ENCODE measurements at regions not wholly inside any gene's neighbourhood (a gene's known extent, or its start where the extent isn't known, plus 50 kb on each side); places are given as distances from the start of the nearest gene placed in this dataset.

DNA sequence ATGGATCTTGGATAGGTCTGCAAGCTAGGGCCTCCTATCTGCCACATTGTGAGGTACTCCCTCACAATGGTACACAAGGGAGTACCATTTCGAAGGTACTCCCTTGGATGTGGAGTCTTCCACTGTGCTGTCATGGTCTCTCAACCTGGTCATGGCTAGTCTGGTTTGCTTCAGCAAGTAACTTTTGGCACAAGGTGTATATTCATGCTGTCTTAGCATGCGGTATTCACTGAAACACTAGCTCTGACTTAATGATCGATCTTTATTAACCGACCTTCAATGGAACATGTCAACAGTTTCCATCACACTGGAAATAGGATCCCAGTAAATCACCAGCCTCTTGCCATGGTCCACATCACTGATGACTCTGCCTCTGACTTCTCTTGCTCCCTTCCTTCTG, 77.5 kb upstream of the HS3ST1 start:
- DNase-seq = no peak
- TF ChIP-seq, protein P1, sequence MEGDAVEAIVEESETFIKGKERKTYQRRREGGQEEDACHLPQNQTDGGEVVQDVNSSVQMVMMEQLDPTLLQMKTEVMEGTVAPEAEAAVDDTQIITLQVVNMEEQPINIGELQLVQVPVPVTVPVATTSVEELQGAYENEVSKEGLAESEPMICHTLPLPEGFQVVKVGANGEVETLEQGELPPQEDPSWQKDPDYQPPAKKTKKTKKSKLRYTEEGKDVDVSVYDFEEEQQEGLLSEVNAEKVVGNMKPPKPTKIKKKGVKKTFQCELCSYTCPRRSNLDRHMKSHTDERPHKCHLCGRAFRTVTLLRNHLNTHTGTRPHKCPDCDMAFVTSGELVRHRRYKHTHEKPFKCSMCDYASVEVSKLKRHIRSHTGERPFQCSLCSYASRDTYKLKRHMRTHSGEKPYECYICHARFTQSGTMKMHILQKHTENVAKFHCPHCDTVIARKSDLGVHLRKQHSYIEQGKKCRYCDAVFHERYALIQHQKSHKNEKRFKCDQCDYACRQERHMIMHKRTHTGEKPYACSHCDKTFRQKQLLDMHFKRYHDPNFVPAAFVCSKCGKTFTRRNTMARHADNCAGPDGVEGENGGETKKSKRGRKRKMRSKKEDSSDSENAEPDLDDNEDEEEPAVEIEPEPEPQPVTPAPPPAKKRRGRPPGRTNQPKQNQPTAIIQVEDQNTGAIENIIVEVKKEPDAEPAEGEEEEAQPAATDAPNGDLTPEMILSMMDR (IDR thresholded peaks at IDR 0.05; ENCODE audit: low read depth, low read length, missing control alignments) = no peak
- Histone ChIP-seq H3K36me3 (replicated peaks) (no peaks in the 10 kb centered on the region), H3K4me3 (ENCODE audit: low read depth, low read length) (no peak overlapping the region), H3K27ac (no peak overlapping the region), H3K27me3 (replicated peaks) (no peaks in the 10 kb centered on the region)
- in situ Hi-C loops (cut with HindIII; ENCODE audit: low pct_ligation_motif_present, low sequenced_read_pairs) = no loop called here

DNA sequence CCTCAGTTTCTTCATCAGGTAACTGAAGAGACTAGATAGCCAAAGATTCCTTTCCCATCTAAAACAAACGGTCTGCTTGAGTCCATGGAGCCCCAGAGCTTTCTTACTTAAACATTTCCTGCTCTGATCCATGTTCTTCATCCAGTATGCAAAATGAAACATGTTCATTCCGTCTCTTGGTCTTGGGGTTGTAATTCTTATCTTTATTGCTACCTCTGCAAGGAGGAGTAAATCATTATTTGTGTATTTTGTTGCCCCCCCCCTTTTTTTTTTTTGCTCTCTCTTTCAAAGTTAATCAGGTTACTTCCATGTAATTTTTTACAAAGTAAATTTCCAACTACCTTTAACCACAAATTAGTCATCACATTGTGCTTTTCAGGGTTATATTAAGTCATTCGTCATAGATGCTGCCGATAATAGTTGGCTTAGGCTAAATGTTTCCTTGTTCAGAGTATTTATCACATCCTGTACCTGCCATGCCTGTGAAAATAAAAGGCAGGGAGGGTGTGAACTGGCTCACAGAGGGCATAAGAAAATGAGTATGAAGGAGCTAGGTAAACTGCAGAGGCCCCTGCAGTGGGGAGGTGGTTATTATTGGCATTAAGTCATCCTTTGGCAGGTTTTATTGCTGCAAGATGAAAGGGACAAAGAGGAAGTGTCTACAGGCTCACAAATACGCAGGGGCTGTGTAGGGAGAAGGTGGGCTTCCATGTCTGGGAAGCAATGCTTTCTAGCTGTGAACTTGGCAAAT, 76.7 kb upstream of the HS3ST1 start:
- no peak for DNase-seq
- in situ Hi-C loops (cut with HindIII; ENCODE audit: low pct_ligation_motif_present, low sequenced_read_pairs) = no loop called here
- TF ChIP-seq, protein P1 (IDR thresholded peaks at IDR 0.05; ENCODE audit: low read depth, low read length, missing control alignments) = no peak
- Histone ChIP-seq H3K36me3 (replicated peaks) (no peaks in the 10 kb centered on the region), H3K27ac (no peak overlapping the region), H3K4me3 (ENCODE audit: low read depth, low read length) (no peak overlapping the region), H3K27me3 (replicated peaks) (no peaks in the 10 kb centered on the region)

DNA sequence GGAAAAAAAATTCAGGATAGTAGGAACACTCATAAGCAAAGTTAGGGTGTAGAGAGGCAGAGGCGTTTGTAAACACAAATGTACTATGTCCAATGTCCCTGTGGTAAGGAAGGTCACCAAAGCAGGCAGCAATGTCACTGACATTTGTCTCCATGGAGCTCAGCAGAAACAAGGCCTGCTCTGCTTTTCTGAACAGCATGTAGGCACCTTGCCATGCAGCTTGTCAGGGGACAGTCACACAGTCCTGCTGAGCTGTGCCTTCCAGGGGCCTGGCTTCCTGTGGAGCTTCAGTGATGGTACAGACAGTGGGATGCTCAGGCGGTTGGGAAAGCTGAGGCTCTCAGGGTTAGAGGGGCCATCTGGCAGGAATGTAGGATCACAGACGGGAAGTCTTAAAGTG, 74.5 kb upstream of the HS3ST1 start:
- in situ Hi-C loops (cut with HindIII; ENCODE audit: low pct_ligation_motif_present, low sequenced_read_pairs) = no loop called here
- Histone ChIP-seq H3K27me3 (replicated peaks) (no peaks in the 10 kb centered on the region), H3K27ac (no peak overlapping the region), H3K36me3 (replicated peaks) (no peaks in the 10 kb centered on the region), H3K4me3 (ENCODE audit: low read depth, low read length) (no peak overlapping the region)
- TF ChIP-seq, protein P1 (IDR thresholded peaks at IDR 0.05; ENCODE audit: low read depth, low read length, missing control alignments) = no peak
- no peak for DNase-seq

DNA sequence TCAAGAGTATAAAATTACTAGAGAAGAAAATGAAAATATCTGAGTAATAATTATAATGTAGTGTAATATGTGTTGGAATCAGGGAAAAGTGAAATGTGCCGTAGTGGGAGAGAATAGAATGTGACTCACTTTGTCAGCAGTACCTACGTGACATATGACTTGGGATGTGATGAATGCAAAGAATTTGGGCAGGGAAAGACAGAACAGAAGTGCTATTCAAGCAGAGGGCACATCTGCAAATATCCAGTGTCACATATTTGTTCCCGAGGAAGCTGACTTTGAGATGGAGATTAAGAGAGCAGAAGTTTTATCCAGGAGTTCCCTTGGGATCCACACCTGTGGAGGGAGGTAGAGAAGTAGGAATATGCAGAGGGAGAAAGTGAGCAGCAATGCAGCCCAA, 69.3 kb upstream of the HS3ST1 start:
- Histone ChIP-seq H3K36me3 (replicated peaks) (no peaks in the 10 kb centered on the region), H3K4me3 (ENCODE audit: low read depth, low read length) (no peak overlapping the region), H3K27ac (no peak overlapping the region), H3K27me3 (replicated peaks) (no peaks in the 10 kb centered on the region)
- in situ Hi-C loops (cut with HindIII; ENCODE audit: low pct_ligation_motif_present, low sequenced_read_pairs) = no loop called here
- no peak for DNase-seq
- TF ChIP-seq, protein P1 (IDR thresholded peaks at IDR 0.05; ENCODE audit: low read depth, low read length, missing control alignments) = no peak

DNA sequence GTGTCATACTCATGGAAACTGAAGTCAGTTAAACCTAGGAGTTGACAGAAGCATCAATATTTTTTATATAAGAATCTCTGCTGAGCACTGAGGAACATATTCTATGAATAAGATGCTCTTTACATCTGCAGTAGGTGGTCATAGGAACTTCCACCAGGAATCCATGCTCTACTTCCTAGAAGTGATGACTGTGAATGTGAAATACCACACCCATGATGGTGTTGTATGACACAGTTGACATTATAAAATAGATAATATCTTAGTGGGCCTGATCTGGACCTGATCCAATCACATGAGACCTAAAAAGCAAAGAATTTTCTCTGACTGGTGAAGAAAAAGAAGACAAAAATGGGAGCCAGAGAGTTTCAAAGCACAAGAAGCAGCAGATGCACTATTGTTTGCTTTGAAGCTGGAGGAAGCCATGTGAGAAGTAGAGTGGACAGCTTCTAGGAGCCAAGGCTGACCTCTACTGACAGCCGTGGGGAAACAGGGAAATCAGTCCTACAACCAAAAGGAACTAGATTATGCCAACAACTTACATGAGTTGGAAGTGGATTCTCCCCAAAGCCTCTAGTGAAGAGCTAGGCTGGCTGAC, 68.6 kb upstream of the HS3ST1 start:
- TF ChIP-seq, protein P1 (IDR thresholded peaks at IDR 0.05; ENCODE audit: low read depth, low read length, missing control alignments) = peak; percentile 34
- in situ Hi-C loops (cut with HindIII; ENCODE audit: low pct_ligation_motif_present, low sequenced_read_pairs) = no loop called here
- no peaks in the 10 kb centered on the region for H3K36me3 ChIP-seq (replicated peaks)
- no peak overlapping the region for H3K4me3 ChIP-seq (ENCODE audit: low read depth, low read length)
- H3K27ac ChIP-seq = no peak overlapping the region
- H3K27me3 ChIP-seq (replicated peaks) = no peaks in the 10 kb centered on the region
- DNase-seq = no peak
